Spinal cord (tissue), 9 donors: ENCODE measurements at regions not wholly inside any gene's neighbourhood (a gene's known extent, or its start where the extent isn't known, plus 50 kb on each side); places are given as distances from the start of the nearest gene placed in this dataset.

ENCODE experiments used
- DNase-seq, 6 donors: peaks; one replicate each; pipeline versions ENCODE4 v3.0.0 to v3.0.0-alpha.2; 2013 to 2015; ENCODE audit warnings: low spot score in 6 of 6, low read depth in 4 of 6
- H3K27ac ChIP-seq: one replicate; pipeline ENCODE4 v1.5.1; 2013; ENCODE audit warnings: low read depth, low read length, control low read depth
- H3K27me3 ChIP-seq: one replicate; pipeline ENCODE4 v1.6.1; 2013; ENCODE audit warnings: low read length; ENCODE audit not compliant: control insufficient read depth, insufficient read depth
- H3K36me3 ChIP-seq: one replicate; pipeline ENCODE4 v1.6.1; 2013; ENCODE audit warnings: low read length; ENCODE audit not compliant: control insufficient read depth, insufficient read depth
- H3K4me1 ChIP-seq: one replicate; pipeline ENCODE4 v1.6.1; 2013; ENCODE audit warnings: low read length; ENCODE audit not compliant: control insufficient read depth, insufficient read depth
- H3K4me3 ChIP-seq: one replicate; pipeline ENCODE4 v1.5.1; 2013; ENCODE audit warnings: low read depth, low read length, control low read depth
- H3K9me3 ChIP-seq: one replicate; pipeline ENCODE4 v1.6.1; 2013; ENCODE audit warnings: low read length; ENCODE audit not compliant: control insufficient read depth, insufficient read depth
- WGBS: methylation state at CpG from one replicate; pipeline ENCODE4 v1.1.5; 2013; ENCODE audit warnings: missing lambda C conversion rate; ENCODE audit not compliant: insufficient coverage; 5-methylcytosine and 5-hydroxymethylcytosine counted together
- donor health status: healthy.

DNA sequence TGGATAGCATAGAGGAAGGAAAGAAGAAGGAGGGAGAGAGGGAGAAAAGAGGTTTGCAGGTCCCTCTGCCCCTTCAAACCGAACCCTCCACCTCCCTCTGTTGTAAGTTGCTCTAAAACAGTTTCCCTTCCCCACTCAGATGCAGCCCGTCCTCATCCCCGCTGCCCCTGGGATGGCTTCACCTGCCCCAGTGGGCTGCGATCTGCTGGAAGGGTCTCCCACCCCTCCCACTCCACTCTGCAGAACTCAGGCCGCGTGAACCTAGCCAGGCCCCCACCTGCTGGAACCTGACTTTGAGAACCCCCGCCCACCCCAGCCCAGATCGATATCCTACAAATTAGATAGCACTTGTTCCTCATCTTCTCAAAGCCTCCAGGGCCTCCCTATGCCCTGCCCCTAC, 190.8 kb downstream of the DLL1 start:
- no peak for DNase-seq
- H3K4me1 ChIP-seq, result peaks cover 31% of the 10 kb centered on the region
- no peak overlapping the region for H3K27ac ChIP-seq
- no peaks in the 10 kb centered on the region for H3K9me3 ChIP-seq
- H3K27me3 ChIP-seq, result no peaks in the 10 kb centered on the region
- no peak overlapping the region for H3K4me3 ChIP-seq
- WGBS, result 86% methylated on average over 7 of the region's 8 CpGs
- no peaks in the 10 kb centered on the region for H3K36me3 ChIP-seq

- 85% methylated on average over 7 of the region's 11 CpGs for WGBS
- Histone ChIP-seq H3K4me1 (peaks cover 31% of the 10 kb centered on the region), H3K4me3 (no peak overlapping the region), H3K9me3 (no peaks in the 10 kb centered on the region), H3K36me3 (no peaks in the 10 kb centered on the region), H3K27me3 (no peaks in the 10 kb centered on the region), H3K27ac (no peak overlapping the region)
- no peak for DNase-seq
Measured at GRCh38 chr6:170099387-170099786, 191.5 kb downstream of the DLL1 start.

GRCh38 chr6:170098428-170099170, 192.3 kb downstream of the DLL1 start:
- peaks cover 32% of the 10 kb centered on the region for H3K4me1 ChIP-seq
- 89% methylated on average over 35 of the region's 37 CpGs for WGBS

DNA sequence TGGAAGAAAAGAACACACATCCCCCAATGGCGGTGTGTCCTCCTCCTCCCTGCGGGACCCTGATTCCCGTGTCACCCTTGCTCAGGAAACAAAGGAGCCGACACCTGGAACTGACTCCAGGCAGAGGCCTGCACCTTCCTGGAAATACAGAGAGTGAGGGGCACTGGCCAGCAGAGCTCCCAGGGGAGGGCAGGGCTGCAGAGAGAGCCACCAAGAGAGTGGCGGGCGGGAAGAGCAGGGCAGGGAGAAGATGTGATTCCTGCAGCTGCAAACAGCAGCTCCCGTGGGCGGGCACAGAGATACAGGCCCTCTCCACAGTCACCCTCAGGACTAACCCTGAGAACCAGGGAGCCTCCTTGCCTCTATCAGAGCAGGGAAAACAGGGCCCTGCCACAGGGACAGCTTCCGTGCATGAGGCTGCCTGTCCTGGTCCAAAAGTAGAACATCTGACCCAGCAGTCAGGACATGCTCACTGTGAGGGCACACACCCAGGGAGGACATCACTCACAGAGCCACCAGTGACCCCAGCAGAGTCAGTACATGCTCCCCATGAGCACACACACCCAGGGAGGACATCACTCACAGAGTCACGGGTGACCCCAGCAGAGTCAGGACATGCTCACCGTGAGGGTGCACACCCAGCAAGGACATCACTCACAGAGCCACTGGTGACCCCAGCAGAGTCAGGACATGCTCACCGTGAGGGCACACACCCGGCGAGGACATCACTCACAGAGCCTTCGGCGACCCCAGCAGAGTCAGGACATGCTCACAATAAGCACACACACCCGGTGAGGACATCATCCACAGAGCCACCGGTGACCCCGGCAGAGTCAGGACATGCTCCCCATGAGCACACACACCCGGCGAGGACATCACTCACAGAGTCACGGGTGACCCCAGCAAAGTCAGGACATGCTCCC, 193.1 kb downstream of the DLL1 start:
- H3K27me3 ChIP-seq, result no peaks in the 10 kb centered on the region
- WGBS, result 79% methylated on average over 19 of the region's 22 CpGs
- H3K9me3 ChIP-seq, result no peaks in the 10 kb centered on the region
- no peaks in the 10 kb centered on the region for H3K36me3 ChIP-seq
- no peak overlapping the region for H3K27ac ChIP-seq
- DNase-seq, result no peak
- no peak overlapping the region for H3K4me3 ChIP-seq
- H3K4me1 ChIP-seq, result peaks cover 35% of the 10 kb centered on the region

More at GRCh38 chr6:170098428-170099170, 192.3 kb downstream of the DLL1 start:
- Histone ChIP-seq H3K36me3 (no peaks in the 10 kb centered on the region), H3K27ac (no peak overlapping the region), H3K9me3 (no peaks in the 10 kb centered on the region), H3K27me3 (no peaks in the 10 kb centered on the region), H3K4me3 (no peak overlapping the region)
- DNase-seq, result no peak

DNA sequence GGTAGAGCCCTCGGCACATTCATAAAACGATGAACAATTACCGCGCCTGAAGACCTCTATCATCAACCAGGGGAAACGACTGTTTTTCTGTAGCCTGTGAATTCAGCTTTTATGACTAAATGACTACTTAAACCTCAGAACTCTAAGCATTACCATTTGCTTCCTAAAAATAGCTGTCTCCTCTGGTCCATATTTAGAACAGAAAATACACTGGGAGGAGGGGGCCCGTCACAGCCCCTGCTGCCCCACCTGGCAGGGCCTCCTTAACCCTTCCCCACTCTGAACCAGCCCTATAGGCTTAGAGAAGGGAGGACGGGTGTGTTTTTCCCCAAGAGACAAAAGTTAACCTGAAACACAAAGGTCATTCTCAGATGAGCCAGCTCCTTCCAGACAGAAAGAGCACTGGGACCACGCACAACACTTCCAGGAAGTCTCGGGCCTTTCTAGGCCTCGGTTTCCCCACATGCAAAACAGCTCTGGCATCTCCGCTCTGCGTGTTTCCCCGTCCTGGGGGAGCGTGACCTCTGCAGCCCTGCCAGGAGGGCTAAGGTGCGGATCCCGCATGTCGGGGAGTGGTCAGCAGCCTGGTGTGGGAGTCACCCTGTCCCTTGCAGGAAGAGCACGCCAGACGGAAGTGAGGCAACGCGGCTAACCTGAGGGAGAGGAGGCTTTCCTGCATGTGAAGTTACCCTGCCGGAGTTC, 193.9 kb downstream of the DLL1 start:
- Histone ChIP-seq H3K36me3 (no peaks in the 10 kb centered on the region), H3K4me1 (peaks cover 32% of the 10 kb centered on the region), H3K4me3 (no peak overlapping the region), H3K27ac (no peak overlapping the region), H3K27me3 (no peaks in the 10 kb centered on the region), H3K9me3 (no peaks in the 10 kb centered on the region)
- 67% methylated on average over 15 of the region's 22 CpGs for WGBS
- no peak for DNase-seq

DNA sequence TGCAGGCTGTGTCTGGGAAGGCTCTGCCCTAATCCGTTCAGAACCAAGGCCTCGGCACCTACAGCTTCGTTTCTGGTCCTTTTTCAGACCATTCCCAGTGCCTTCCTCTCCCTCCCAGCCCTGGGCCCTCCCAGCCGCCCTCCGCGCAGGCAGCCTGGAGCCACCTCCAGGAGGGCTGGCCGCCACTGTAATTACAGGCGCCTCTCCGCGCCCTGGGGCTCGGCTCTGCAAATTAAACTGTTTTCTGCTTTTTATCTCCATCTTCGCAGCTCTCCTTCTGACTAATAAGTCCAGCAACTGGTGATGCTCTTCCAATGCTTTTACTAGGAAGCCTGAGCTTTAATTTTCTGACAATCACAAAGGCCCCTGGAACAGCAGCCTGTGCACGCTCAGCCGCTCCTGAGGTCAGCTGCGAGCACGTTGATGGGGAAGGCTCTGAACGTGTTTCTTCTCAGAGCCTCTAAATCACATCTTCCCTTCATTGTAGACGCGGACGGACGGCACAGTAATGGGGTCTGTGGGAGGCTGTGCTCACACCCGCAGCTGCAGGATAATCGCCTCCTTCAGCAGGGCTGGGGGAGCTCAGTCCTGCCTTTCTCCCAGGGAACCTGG, 194.6 kb downstream of the DLL1 start:
- 39% methylated on average over 17 of the region's 23 CpGs for WGBS
- no peak overlapping the region for H3K4me3 ChIP-seq
- H3K4me1 ChIP-seq, result peaks cover 32% of the 10 kb centered on the region
- peak in 2 of 6 donors; percentile 33 to 70 for DNase-seq
- H3K36me3 ChIP-seq, result no peaks in the 10 kb centered on the region
- H3K27ac ChIP-seq, result peak overlapping the region; percentile 33
- H3K9me3 ChIP-seq, result no peaks in the 10 kb centered on the region
- no peaks in the 10 kb centered on the region for H3K27me3 ChIP-seq

GRCh38 chr6:170095273-170095981, 195.5 kb downstream of the DLL1 start:
- DNase-seq, result no peak
- H3K4me1 ChIP-seq, result peaks cover 32% of the 10 kb centered on the region
- H3K9me3 ChIP-seq, result no peaks in the 10 kb centered on the region
- H3K27me3 ChIP-seq, result no peaks in the 10 kb centered on the region
- no peaks in the 10 kb centered on the region for H3K36me3 ChIP-seq
- WGBS, result 82% methylated on average over 16 of the region's 21 CpGs
- no peak overlapping the region for H3K27ac ChIP-seq
- H3K4me3 ChIP-seq, result no peak overlapping the region

GRCh38 chr6:170094686-170095272, 196.1 kb downstream of the DLL1 start:
- 73% methylated on average over 9 of the region's 9 CpGs for WGBS
- no peak for DNase-seq
- no peak overlapping the region for H3K4me3 ChIP-seq

More at GRCh38 chr6:170094686-170095272, 196.1 kb downstream of the DLL1 start:
- Histone ChIP-seq H3K9me3 (no peaks in the 10 kb centered on the region), H3K27me3 (no peaks in the 10 kb centered on the region), H3K4me1 (peaks cover 35% of the 10 kb centered on the region), H3K36me3 (no peaks in the 10 kb centered on the region), H3K27ac (no peak overlapping the region)
